NK-92 treated with Interleukin-12 subunit alpha and Interleukin-12 subunit beta, amount 100 ng/mL, for 24 hours (cell line): ENCODE measurements at regions not wholly inside any gene's neighbourhood (a gene's known extent, or its start where the extent isn't known, plus 50 kb on each side); places are given as distances from the start of the nearest gene placed in this dataset.
"Not testable (repeated sequence)": the region's sequence is repeated elsewhere in the genome, so short reads cannot be mapped to it uniquely, and the experiment has no call there.

Experiments used
- DNase-seq: peaks from one replicate; lab custom pipeline; 2025; lab: John Stamatoyannopoulos, UW

DNA sequence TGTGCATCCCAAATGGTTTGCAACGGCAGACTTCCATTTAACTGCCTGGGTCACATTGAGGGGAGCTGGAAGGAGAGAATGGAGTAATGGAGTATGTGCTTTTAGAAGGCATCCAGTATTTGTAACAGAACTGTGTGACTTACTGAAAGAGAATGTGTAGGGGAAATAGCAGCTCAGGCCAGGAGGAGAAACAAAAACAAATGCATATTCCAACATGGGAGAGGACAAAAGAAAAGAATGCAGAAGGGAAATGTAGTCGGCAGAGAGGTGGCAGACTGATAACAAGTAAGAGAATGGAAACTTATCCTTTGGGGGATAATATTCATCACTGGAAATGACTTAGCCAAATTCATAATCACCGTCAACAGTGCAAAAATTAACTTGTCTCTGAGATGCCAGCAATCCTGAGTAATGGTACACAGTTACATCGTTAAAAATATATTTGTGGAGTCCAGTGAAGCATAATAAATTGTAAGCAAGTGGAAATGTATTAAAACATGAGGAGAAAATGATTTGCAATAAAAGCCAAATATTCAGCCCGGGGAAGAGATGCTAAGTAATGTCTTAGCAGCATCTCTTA lies 294.9 kb upstream of the SGO1 start:
- no peak for DNase-seq

DNA sequence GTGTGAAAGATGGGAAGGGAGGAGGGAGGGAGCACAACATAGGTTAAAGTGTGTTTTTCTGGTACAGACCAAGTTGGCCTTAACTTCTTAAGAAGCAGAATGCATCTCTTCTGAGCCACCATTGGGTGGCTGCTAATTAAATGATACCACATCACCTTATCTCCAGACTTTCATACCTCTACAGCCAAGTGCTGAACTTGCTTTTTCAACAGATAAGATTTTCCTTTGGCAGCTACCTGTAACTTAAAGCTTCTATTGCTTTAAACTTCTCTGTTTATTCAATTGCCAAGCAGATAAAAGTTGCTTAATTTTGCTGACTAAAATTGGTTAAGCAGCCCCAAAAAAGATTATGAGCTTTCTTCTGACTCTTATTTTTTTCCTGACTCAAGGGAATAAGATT lies 292.4 kb upstream of the SGO1 start:
- no peak for DNase-seq

DNA sequence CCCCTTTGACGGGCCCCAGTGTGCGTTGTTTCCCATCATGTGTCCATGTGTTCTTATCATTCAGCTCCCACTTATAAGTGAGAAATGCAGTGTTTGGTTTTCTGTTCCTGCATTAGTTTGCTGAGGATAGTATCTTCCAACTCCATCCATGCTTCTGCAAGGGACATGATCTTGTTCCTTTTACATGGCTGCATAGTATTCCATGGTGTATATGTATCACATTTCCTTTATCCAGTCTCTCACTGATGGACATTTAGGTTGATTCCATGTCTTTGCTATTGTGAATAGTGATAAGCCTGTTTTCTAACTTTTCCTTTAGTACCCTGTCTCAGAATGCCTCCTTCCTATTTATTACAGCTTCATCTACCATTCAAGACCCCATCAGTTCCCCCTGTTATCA lies 278.2 kb upstream of the SGO1 start:
- not testable (repeated sequence) for DNase-seq

DNA sequence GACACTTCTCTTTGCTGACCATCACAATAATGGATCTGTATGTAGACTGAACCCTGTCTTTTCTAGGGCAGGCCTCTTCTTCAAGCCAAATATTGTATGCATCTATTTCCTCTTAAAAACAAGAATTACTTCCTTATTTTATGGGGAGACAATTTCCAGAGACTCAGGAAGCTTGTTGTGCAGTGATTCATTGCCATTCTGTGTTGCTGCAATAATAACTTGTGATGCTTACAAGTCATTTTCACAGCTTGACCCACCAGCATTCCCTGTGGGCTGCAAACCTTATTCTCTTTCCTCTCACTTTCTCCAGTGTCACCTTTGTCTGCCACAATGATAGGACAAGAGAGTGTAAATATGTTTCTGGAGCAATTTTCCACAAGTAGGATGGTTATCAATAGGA lies 276.7 kb upstream of the SGO1 start:
- no peak for DNase-seq

DNA sequence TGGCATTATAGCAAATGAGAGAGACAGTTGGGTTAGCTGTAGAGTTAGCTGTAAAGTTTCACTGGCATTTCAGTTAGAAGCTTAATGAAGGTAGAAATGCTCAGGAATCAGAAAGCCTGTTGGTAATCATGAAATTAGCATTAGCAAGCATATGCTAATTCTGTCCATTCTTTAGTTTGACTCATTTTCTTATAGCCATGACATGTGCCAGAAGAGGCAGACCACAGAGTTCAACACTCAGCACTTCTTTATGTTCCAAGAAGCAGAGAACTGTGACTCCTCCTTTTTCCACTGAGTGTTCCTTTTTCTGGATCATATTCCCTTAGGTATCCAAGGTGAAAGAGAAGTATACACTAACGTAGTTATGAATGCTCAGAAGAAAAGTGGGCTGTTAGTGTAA lies 276.2 kb upstream of the SGO1 start:
- DNase-seq, result no peak

DNA sequence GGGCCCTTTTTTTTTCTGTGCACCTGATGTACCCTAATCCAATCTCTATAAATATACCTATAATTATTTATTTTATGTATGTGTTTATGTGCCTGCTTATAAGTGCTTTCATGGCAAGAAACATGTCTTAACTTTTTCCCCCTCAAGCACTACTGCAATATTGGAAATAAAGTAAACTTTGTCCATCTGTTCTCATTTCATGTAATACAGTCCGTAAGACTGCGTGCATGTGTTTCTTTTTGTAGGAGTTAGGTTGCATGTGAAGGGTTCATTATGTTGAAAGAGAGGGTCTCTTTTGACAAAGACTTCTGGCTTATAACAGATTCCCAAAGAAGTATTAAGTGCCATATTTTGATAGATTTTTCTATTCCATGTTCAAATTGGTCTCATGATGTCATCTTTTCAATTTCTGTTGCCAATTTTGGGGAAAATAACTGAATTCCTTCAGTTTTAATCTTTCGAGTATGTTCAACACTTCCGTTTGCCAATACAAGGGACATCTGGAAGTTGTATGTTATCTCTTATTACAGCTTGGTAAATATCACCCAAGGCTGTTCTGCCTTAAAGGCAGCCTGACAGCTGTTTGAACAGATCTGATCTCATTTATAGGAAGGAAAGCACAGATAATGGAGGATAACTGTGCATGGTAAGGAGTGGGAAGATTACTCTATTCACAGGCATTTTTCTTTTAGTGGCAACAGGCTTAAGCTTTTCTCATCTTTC lies 273.1 kb upstream of the SGO1 start:
- DNase-seq, result no peak

DNA sequence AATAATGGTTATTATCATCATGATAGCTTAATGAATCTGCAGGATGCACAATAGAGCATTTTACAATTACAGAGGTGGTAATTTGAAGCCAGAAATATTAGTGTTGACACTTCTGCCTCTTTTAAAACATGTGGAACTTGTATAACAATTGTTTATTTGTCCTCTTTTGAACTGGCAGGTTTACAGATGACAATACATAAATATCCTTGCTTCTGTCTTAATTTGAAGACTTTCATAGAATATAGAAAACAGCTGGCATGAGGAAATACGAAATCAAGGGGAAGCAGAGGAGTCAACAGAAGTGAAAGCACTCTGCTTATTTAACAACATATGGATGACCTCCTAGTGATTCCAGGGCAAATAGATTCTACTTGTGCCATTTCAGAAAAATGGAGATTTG lies 270.5 kb upstream of the SGO1 start:
- DNase-seq, result no peak

DNA sequence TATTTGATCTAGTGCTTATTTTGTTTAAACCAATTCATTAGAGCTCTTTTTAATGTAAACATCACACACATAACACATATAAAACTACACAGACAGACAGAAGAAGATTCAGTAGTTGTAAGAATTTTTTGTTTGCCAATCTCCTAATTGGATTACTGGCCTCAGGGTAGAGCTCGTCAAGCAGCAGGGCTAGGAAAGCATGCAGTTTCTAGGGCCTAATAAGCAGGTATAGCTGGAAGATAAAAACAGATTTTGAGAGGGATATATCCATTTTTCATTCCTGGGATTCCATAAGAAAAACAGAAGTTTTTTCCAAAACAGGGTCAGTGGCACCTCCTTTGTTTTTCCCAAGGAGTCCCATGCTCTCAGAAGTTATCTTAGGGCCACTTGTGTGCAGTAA lies 265.2 kb upstream of the SGO1 start:
- DNase-seq, result no peak

DNA sequence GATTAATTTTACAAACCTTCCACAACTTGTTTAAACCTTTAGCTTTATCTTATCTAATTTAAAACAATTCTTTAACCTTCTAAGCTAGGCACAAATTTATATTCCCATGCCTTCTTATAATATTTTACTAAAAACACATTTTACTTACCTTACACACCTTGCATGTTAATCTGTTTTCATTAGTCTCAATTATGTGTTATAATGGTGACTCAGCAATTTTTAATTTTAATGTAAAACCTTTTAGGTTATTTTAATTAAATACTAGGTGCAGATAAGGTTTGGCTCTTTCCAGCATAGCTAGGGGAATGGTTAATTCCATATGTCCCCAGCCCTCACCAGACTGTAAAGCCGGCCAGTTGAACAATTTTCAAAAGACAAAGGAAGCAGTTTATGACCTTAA lies 264.6 kb upstream of the SGO1 start:
- DNase-seq, result no peak

DNA sequence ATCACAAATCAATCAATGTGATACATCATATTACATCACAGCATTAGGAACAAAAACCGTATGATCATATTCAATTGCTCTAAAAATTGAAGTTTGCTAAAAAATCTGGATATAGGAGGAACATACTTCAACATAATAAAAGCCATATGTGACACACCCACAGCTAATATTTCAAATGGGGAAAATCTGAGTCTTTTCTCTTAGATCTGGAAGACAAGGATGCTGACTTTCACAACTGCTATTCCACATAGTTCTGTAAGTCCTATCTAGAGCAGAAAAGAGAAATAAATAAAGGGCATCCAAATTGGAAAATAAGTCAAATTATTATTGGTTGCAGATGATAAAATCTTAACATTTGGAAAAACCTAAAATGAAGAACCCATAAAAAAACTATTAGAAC lies 256.8 kb upstream of the SGO1 start:
- no peak for DNase-seq

DNA sequence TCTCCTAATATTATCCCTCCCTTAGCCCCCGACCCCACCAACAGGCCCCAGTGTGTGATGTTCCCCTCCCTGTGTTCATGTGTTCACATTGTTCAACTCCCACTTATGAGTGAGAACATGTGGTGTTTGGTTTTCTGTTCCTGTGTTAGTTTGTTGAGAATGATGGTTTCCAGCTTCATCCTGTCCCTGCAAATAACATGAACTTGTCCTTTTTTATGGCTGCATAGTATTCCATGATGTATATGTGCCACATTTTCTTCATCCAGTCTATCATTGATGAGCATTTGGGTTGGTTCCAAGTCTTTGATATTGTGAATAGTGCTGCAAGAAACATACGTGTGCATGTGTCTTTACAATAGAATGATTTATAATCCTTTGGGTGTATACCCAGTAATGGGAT lies 241.3 kb upstream of the SGO1 start:
- DNase-seq, result not testable (repeated sequence)

DNA sequence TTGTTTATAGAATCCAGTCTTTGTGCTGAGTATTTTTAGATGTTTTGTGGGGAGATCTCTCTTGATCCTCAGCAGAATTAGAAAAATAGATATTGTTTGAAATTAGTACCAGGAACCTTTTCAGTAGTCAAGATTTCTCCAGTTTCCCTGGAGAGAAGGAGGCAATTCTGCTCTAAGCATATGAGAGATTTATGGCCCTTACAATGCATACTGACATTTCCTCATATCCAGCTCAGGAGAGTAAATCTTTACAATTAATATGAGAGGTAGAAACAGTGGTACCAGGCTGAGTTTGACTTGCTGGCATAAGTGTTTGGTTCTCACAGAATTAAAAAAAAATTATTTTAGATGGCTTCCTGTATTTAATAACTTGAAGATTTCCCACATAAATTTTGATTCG lies 239.1 kb upstream of the SGO1 start:
- no peak for DNase-seq

DNA sequence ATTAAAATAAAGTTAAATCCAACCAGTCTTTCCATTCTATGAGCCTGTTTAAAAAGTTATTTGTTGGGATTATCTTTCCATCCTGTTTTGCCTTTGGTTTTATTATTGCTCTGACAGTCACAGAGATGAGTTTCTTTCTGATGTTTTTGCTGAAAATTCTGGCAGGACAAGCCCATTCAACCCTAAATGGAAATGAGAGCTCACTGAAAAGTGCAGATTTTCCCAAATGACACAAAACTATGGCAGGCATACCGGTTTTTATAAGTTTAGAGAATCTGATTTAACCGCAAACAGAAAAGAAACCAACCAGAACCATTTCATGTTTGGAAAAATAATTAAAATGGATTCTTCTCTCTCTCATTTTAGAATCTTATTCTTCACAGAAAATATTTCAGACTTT lies 238.1 kb upstream of the SGO1 start:
- no peak for DNase-seq

DNA sequence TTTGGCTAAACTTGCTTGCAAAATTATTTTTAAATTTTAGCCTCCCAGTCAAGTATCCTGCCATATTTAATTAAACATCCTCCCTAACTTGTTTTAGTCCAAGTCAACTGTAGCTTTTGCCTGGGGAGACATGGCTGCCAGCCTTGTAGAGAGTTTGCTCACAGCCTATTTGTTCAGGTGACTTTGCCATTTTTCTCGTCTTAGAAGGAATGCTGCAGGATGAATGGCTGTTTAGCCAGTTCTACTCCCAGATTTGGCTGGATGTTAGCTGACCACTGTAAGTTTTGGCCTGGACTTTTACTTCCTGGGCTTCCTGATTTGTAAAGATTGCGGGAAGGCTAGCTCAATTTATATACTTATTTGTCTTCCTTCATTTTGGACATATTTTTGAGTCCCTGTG lies 236.4 kb upstream of the SGO1 start:
- no peak for DNase-seq

DNA sequence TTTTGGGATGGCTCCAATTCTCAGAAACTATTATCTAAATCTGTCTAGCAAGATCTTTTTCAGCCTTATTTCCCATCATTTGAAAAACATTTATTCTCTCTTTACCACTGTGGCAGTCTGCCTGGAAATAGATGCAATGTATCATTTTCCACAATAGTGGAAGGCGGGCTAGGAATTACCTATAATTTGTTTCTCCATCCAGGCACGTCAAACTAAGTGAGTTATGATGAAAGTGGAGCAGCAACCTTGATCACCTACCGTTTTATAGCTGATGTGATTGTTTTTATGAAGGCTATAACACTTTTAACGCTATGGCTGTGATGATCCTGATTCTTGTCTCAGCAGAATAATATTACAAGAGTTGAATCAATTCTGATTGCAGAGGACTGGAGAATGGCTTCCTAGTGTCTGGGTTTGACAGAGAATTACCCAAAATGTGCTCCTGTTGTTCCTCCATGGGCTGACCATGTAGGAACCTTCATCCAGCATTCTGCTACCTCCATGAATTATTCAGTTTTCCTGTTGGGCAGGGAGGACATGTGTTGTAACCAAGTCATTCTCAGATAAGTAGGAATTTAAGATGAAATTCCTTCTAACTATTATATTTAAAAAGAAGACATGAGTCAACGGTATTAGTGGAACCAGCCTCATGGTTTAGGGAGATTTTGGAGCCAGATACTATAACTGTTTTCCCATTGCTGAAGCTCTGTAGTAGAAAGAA lies 231.5 kb upstream of the SGO1 start:
- no peak for DNase-seq

DNA sequence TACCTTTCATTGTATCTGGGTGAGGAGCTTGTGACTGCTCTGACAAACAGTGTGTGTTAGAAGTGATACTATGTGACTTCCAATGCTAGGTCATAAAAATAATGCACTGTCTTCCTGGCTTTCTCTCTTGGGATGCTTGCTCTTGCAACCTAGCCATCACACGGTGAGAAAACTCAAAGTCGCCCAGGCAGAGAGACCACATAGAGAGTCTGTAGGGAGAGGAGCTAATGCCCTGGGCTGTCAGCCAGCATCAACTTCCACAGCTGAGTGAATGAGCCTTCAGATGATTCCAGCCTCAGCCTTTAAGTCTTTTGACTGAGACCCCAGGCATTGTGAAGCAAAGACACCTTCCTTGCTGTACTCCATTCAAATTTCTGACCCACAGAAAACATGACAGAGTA lies 220.6 kb upstream of the SGO1 start:
- no peak for DNase-seq

DNA sequence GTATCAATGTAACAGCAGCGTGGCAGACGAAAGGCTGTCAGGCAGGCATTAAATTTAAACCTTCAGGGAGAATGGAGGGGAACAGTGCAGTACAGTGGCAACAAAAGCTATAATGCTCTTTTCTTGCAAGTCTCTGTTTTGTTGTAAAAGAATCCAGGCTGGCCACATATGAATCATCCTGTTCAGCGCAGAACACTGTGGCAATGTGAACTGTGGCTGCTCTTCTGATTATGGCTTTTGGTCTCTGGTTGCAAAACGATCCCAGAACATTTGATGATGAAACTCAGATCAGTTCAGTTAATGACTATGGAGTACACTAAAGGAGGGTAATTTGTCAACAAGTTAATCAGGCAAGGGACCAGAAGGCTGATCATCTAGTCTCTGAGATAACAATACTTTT lies 219.7 kb upstream of the SGO1 start:
- no peak for DNase-seq

DNA sequence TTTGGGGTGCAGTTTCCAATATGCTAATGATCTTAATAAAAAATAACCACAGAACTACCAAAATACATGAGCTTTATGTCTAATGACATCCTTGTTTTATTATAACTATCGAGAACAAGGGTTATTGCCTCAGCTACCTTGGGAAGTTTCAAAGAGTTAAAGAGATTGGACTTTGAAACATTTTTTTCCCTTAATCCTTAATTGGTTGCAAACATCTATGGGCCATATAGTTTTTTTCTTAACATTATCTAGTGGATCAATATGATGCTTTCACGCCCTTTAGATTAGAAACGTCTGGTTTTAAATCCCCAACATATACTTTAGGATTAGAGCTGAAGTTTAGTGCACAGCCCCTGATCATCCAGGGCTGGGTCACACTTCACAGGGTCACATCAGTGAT lies 219.2 kb upstream of the SGO1 start:
- no peak for DNase-seq

DNA sequence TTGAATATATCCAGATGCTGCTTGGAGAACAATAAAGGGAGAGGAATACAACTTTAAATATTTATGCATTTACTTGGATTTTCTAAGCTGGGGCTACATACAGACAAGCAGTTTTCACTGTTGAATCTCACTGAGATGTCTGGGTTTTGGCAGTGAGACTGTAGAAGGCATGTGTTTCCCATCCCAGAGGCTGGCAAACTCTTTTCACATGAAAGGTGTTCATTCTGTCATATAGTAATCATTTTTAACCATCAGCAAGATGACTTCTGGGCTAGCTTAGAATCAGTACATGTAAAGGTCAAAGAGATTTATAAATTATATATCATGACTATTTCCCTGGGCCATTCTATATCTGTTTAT lies 218.7 kb upstream of the SGO1 start:
- DNase-seq, result no peak

DNA sequence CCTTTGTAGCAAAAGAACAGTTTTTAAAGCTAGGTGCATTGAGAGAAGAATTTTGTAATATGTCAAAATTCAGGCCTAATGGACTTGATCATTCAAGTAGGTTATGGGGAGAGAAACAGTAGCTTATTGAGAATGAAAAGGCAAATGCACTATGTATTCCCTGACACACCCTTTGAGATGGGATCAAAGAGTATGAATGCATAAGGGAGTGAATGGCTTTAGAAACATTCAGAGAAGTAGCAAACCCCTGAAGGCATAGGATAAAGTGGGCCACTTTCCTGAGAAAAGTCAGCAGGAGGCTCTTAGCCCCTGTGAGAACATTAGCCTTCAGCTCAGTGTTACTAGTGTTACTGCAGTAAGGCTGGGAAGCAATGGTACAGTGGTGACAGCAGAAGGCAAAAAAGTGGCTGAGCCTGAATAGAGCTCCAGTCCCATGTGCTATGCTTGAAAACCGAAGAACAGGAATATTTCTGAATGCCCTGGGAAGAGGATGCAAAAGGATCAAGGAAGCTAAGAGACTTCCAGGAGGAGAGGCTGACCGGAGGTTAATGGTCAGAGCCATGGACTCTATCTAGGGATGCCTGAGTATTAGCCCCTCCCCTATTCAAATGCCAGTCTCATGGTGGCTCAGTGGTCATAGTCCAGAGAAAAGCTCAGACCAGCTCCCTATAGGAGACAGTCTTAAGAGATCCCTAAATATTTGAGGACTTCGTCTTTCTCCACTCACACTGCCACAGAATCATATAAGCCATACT lies 218.2 kb upstream of the SGO1 start:
- DNase-seq, result no peak

DNA sequence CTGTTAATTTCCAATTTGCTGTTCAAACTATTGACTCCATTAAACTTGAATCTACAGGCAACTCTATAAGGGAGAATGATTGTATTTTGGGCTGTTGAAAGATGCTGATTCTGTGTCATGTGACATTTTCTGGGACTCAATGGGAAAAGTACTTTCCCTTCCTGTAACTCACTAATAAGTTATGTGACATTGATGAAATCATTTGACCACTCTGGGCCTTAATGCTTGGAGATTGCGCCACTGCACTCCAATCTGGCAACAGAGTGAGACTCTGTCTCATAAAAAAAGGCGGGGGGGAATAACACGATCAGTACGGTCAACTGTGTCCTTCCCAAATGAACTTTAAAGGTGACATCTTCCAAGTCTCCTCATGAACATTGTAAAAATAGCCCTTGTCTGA lies 215.2 kb upstream of the SGO1 start:
- DNase-seq, result no peak

DNA sequence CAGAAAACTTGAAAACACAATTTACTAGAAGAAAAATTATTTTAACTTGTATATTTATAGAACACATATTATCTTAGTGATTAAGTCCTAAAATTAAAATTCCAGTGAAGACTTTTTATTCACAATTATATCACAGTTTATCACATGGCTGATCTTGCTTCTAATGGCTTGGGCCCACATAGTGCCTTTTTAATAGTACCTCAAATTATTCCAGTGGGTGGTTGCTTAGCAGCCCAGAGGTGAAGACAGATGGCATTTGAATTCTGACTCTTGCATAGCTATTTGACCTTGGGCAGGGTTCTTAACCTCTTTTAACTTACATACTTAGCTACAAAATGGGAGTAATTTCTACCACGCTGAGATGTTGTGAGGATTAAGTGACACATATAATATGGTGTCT lies 214.7 kb upstream of the SGO1 start:
- DNase-seq, result no peak

DNA sequence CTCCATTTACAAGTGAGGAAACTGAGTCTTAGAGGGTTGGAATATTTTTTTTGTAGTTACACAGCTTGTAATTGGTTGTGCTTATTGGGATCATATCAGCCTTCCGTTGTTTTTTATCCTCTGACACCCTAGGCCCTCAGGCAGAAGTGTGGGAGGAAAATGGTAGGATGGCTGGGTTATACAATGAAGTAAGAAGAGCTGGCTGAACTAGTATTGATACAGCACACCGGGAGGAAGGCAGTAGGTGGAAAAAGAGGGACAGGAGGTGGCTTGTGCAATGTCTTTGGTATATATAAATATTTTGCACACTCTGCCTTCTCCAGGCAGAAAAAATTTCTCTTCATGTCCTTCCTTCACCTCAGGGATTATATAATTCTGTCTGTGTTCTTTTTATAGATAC lies 214.3 kb upstream of the SGO1 start:
- DNase-seq, result no peak
